Effector memory CD8-positive, alpha-beta T cell (primary cell): ENCODE measurements at regions not wholly inside any gene's neighbourhood (a gene's known extent, or its start where the extent isn't known, plus 50 kb on each side); places are given as distances from the start of the nearest gene placed in this dataset.
"Not testable (repeated sequence)": the region's sequence is repeated elsewhere in the genome, so short reads cannot be mapped to it uniquely, and the experiment has no call there.

Experiments
- ATAC-seq: fragments of 150-1000 bp; cut with Tn5 transposase; replicated peaks from 2 replicates; pipeline ENCODE4 v1.10.0; 2021; ENCODE audit warnings: mild to moderate bottlenecking, moderate library complexity
- DNase-seq, 3 experiments: peaks; one replicate each; pipeline ENCODE4 v3.0.0; 2021
- H3K27ac Mint-ChIP-seq, 2 donors: one replicate each; pipeline ENCODE4 v1.8.0; 2022; ENCODE audit warnings: mild to moderate bottlenecking in 2 of 2, mixed read lengths in 2 of 2, moderate library complexity in 2 of 2
- H3K27me3 Mint-ChIP-seq, 2 donors: one replicate each; pipeline ENCODE4 v1.8.0; 2022; ENCODE audit warnings: mixed read lengths in 2 of 2
- H3K36me3 Mint-ChIP-seq: one replicate; pipeline ENCODE4 v1.8.0; 2022; ENCODE audit warnings: mild to moderate bottlenecking, moderate library complexity, mixed read lengths; ENCODE audit not compliant: insufficient read depth
- H3K4me1 Mint-ChIP-seq, 2 donors: one replicate each; pipeline ENCODE4 v1.8.0; 2022; ENCODE audit warnings: low read depth in 2 of 2, mixed read lengths in 2 of 2
- H3K4me3 Mint-ChIP-seq, 2 donors: one replicate each; pipeline ENCODE4 v1.8.0; 2022; ENCODE audit warnings: mild to moderate bottlenecking in 2 of 2, mixed read lengths in 2 of 2, moderate library complexity in 2 of 2
- H3K9me3 Mint-ChIP-seq, 2 donors: one replicate each; pipeline ENCODE4 v1.8.0; 2022; ENCODE audit warnings: mixed read lengths in 2 of 2

GRCh38 chr4:22573198-22573597, 57.3 kb upstream of the ADGRA3 start:
- ATAC-seq (no peak), DNase-seq (no peak)
- Mint-ChIP-seq H3K9me3 (peaks cover 18 to 35% of the 10 kb centered on the region in 2 donors), H3K27me3 (no peaks in the 10 kb centered on the region), H3K4me3 (no peak overlapping the region), H3K4me1 (no peaks in the 10 kb centered on the region), H3K36me3 (no peaks in the 10 kb centered on the region), H3K27ac (no peak overlapping the region)

GRCh38 chr4:22573641-22574040, 57.8 kb upstream of the ADGRA3 start:
- Mint-ChIP-seq H3K27ac (no peak overlapping the region), H3K4me3 (no peak overlapping the region), H3K9me3 (peaks cover 18 to 35% of the 10 kb centered on the region in 2 donors), H3K27me3 (no peaks in the 10 kb centered on the region), H3K36me3 (no peaks in the 10 kb centered on the region), H3K4me1 (no peaks in the 10 kb centered on the region)
- no peak for ATAC-seq
- no peak for DNase-seq

GRCh38 chr4:22574424-22574823, 58.6 kb upstream of the ADGRA3 start:
- Mint-ChIP-seq H3K4me3 (no peak overlapping the region), H3K9me3 (peaks cover 18 to 35% of the 10 kb centered on the region in 2 donors), H3K4me1 (no peaks in the 10 kb centered on the region), H3K36me3 (no peaks in the 10 kb centered on the region), H3K27ac (no peak overlapping the region), H3K27me3 (no peaks in the 10 kb centered on the region)
- DNase-seq (no peak), ATAC-seq (no peak)

GRCh38 chr4:22574880-22575279, 59.0 kb upstream of the ADGRA3 start:
- no peak for ATAC-seq
- no peak overlapping the region for H3K27ac Mint-ChIP-seq

DNA sequence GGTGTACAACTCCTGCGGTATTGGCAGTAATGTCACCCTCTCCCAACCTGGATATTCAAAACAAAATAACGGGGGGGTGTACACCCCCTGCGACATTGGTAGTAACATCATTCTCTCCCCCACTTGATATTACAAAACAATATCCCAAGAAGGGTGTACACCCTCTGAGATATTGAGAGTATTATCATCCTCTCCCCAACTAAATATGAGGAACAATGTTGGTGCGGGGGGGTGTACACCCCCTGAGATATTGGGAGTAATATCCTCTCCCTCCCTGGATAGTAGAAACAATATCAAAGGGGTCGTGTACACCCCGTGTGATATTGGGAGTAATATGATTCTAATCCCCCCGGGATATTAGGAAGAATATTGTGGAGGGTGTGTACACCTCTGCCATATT, 71.4 kb upstream of the ADGRA3 start:
- Mint-ChIP-seq H3K36me3 (no peaks in the 10 kb centered on the region), H3K27ac (no peak overlapping the region), H3K4me3 (no peak overlapping the region), H3K9me3 (peaks cover 9 to 29% of the 10 kb centered on the region in 2 donors), H3K4me1 (no peaks in the 10 kb centered on the region), H3K27me3 (no peaks in the 10 kb centered on the region)
- DNase-seq (no peak), ATAC-seq (no peak)

More at GRCh38 chr4:22574880-22575279, 59.0 kb upstream of the ADGRA3 start:
- no peaks in the 10 kb centered on the region for H3K27me3 Mint-ChIP-seq
- DNase-seq = no peak
- H3K9me3 Mint-ChIP-seq = peaks cover 18 to 35% of the 10 kb centered on the region in 2 donors
- no peaks in the 10 kb centered on the region for H3K4me1 Mint-ChIP-seq
- H3K4me3 Mint-ChIP-seq = no peak overlapping the region
- H3K36me3 Mint-ChIP-seq = no peaks in the 10 kb centered on the region

- DNase-seq (no peak), ATAC-seq (no peak)
- Mint-ChIP-seq H3K4me3 (no peak overlapping the region), H3K4me1 (no peaks in the 10 kb centered on the region), H3K9me3 (peaks cover 5 to 21% of the 10 kb centered on the region in 2 donors), H3K36me3 (peaks cover 4% of the 10 kb centered on the region), H3K27ac (no peak overlapping the region), H3K27me3 (no peaks in the 10 kb centered on the region)
Measured at GRCh38 chr4:22593933-22594332, 78.1 kb upstream of the ADGRA3 start.

- Mint-ChIP-seq H3K27ac (no peak overlapping the region), H3K9me3 (peaks cover 9% of the 10 kb centered on the region in 2 donors), H3K36me3 (peaks cover 4% of the 10 kb centered on the region), H3K4me1 (no peaks in the 10 kb centered on the region), H3K27me3 (no peaks in the 10 kb centered on the region), H3K4me3 (no peak overlapping the region)
- DNase-seq (no peak), ATAC-seq (no peak)
Measured at GRCh38 chr4:22595684-22596083, 79.8 kb upstream of the ADGRA3 start.

GRCh38 chr4:22596409-22596808, 80.5 kb upstream of the ADGRA3 start:
- DNase-seq (no peak), ATAC-seq (no peak)
- H3K27ac Mint-ChIP-seq = no peak overlapping the region
- peaks cover 9% of the 10 kb centered on the region in 2 donors for H3K9me3 Mint-ChIP-seq
- no peaks in the 10 kb centered on the region for H3K27me3 Mint-ChIP-seq
- H3K4me3 Mint-ChIP-seq = no peak overlapping the region
- no peaks in the 10 kb centered on the region for H3K4me1 Mint-ChIP-seq
- H3K36me3 Mint-ChIP-seq = peaks cover 4% of the 10 kb centered on the region

- Mint-ChIP-seq H3K36me3 (peaks cover 4% of the 10 kb centered on the region), H3K9me3 (peaks cover 9% of the 10 kb centered on the region in 2 donors), H3K27me3 (no peaks in the 10 kb centered on the region), H3K27ac (no peak overlapping the region), H3K4me1 (no peaks in the 10 kb centered on the region), H3K4me3 (no peak overlapping the region)
- DNase-seq (no peak), ATAC-seq (no peak)
Measured at GRCh38 chr4:22597471-22597870, 81.6 kb upstream of the ADGRA3 start.

GRCh38 chr4:22598113-22599047, 82.5 kb upstream of the ADGRA3 start:
- H3K27ac Mint-ChIP-seq, H3K27me3 Mint-ChIP-seq, H3K9me3 Mint-ChIP-seq, H3K4me1 Mint-ChIP-seq, H3K4me3 Mint-ChIP-seq, H3K36me3 Mint-ChIP-seq, DNase-seq, ATAC-seq: not testable (repeated sequence)

DNA sequence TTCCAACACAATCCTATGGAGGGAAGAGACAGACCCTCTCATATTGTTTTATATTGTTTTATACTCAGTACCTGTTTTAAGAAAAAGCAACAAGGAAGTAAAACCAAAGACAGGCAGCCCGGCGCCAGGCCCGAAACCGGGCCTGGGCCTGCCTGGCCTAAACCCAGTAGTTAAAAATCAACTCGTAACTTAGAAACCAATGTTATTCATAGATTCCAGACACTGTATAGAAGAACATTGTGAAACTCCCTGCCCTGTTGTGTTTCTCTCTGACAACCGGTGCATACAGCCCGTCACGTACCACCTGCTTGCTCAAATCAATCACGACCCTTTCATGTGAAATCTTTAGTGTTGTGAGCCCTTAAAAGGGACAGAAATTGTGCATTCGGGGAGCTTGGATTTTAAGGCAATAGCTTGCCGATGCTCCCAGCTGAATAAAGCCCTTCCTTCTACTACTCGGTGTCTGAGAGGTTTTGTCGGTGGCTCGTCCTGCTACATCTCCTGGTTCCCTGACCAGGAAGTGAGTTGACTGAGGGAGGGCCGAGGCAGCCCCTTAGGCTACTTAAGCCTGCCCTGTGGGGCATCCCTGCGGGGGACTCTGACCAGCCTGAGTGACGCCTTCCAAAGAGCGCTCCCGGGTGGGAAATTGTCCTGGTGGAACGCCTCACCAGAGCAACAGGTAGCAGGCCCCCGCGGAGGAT, 83.5 kb upstream of the ADGRA3 start:
- H3K4me3 Mint-ChIP-seq, ATAC-seq, H3K27ac Mint-ChIP-seq, H3K27me3 Mint-ChIP-seq, DNase-seq, H3K4me1 Mint-ChIP-seq, H3K9me3 Mint-ChIP-seq, H3K36me3 Mint-ChIP-seq: not testable (repeated sequence)

- not testable (repeated sequence) for H3K27ac Mint-ChIP-seq, H3K36me3 Mint-ChIP-seq, DNase-seq, ATAC-seq, H3K27me3 Mint-ChIP-seq, H3K9me3 Mint-ChIP-seq, H3K4me1 Mint-ChIP-seq, H3K4me3 Mint-ChIP-seq
Measured at GRCh38 chr4:22599929-22600432, 84.1 kb upstream of the ADGRA3 start.

DNA sequence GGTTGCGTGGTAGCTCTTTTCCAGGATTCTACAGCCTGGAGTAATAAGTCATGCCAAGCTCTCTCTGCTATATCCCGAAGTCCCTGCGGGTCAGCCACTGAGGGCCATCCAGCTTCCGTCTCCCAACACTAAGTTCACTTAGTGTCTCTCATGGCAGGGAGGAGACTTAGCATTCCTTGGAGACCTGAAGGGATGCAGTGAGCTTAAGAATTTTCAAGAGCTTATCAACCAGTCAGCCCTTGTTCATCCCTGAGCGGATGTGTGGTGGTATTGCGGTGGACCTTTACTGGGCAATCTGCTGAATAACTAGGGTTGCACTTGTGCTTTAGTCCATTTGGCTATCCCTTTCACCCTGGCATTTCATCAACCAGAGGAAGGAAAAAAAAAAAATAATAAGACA, 85.8 kb upstream of the ADGRA3 start:
- DNase-seq, H3K36me3 Mint-ChIP-seq, H3K27me3 Mint-ChIP-seq, H3K27ac Mint-ChIP-seq, ATAC-seq, H3K4me3 Mint-ChIP-seq, H3K4me1 Mint-ChIP-seq: not testable (repeated sequence)
- peaks cover 9 to 12% of the 10 kb centered on the region in 2 donors for H3K9me3 Mint-ChIP-seq

DNA sequence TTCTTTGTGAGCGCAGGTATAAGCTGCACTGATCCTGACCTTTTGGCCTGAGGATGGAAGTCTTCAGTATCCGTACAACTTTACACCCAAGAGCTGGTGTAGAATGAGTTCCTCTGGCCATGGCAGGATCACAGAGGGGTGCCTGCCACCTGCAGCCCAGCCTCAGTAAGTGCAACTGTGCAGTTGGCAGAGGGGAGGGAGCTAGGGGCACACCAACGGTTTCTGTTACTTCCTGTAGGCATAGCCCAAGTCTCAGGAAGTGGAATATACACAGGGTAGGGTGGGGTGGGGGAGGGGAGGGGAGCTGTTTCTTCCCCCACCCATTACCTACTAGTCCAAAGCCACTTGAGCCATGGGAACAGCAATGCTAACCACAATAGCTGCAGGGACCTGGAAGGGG, 85.4 kb upstream of the GBA3 start:
- DNase-seq (peak in 1 of 3 experiments; percentile 1), ATAC-seq (no peak)
- Mint-ChIP-seq H3K4me3 (no peak overlapping the region), H3K27ac (no peak overlapping the region), H3K9me3 (peaks cover 7 to 8% of the 10 kb centered on the region in 2 donors), H3K36me3 (no peaks in the 10 kb centered on the region), H3K4me1 (no peaks in the 10 kb centered on the region), H3K27me3 (no peaks in the 10 kb centered on the region)
